SK-MEL-5 (cell line): ENCODE measurements at regions not wholly inside any gene's neighbourhood (a gene's known extent, or its start where the extent isn't known, plus 50 kb on each side); places are given as distances from the start of the nearest gene placed in this dataset.

Source experiments
- DNase-seq: peaks from one replicate; pipeline ENCODE4 v3.0.0-alpha.2; 2016; ENCODE audit warnings: low read depth, low spot score
- in situ Hi-C: cut with HindIII; loops from 2 replicates; pipeline ENCODE4 v1.10.0; 2016; ENCODE audit warnings: low sequenced_read_pairs, high pct_unique_total_duplicates, low pct_unique_long_range_greater_than_20kb

DNA sequence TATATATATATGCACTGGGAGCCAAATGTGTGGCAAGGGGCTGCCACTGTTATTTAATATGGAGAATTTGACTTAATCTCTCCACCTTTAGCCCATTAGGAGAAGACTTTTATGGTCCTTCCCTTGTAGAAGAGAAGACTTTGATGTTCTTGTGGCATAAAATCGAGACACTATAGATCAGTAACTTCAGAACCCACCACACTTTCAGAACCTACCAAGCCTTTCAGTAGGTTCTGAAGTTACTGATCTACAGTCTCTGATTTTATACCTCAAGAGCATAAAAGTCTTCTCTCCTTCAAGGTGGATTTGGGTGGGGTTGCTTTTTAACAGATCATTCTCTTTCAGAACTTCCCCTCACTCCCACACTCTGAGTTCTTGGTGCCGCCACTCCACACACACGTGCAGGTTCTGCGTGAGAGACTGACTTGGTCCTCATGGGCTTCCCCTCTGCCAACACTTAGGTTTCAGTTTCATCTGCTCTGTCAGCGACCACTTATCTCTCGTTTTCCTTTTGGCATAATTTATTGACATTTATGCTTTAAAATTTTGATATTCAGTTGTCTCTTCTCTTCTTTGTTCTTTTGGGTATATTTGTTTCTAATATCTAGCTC is 213.4 kb upstream of the PCDH17 start:
- in situ Hi-C loops: no loop called here

DNA sequence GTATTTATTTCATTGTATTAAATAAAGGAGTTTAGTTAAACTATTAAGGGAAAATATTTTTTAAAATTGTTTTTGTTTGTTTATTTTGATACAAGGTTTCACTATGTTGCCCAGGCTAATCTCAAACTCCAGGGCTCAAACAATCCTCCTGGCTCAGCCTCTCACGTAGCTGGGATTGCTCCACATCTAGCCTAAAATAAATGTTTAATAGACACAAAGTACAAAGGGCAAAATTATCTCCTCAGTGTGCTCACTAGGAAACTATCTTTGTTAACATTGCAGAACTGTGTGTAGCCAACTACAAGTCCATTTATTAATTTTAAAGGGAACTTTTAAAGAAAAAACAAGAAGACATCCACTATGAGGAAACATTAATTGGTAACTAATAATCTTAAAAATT is 207.2 kb upstream of the PCDH17 start:
- DNase-seq: no peak
- in situ Hi-C loops: no loop called here

More for the DNA sequence above, 213.4 kb upstream of the PCDH17 start:
- DNase-seq: no peak

DNA sequence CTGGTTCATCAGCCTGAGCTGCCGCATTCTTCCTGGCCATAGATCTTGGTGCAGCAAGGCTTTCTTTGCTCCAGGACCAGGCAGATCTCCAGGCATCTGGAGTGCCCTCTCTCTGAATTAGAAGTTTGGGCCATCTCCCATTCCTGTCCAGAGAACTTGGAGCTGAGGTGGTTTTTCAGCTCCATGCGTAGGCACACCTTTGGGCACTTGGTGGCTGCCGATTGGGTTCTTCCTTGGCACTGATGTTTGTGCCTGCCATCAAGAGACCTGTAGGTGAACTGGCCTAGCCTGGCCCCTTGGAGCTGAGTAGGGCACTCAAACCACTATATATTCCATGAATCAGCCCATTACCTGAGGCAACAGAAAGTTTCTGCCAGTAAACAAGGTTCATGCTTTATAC is 206.0 kb upstream of the PCDH17 start:
- DNase-seq: no peak
- in situ Hi-C loops: no loop called here

DNA sequence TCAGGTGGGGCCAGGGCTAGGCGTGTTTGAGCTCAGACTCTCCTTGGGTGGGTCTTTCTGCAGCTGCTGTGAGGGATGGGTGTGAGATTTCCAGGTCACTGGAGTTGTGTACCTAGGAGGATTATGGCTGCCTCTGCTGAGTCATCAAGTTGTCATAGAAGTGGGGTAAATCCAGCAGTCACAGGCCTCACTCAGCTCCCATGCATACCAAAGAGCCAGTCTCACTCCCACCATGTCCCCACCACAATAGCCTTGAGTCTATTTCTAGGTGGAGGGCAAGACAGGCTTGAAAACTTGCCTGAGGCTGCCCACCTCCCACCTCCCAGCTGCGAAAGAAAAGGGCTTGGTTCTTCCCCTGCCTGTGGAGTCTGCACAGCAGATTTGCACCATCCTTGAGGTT is 194.0 kb upstream of the PCDH17 start:
- in situ Hi-C loops: no loop called here
- DNase-seq: no peak

DNA sequence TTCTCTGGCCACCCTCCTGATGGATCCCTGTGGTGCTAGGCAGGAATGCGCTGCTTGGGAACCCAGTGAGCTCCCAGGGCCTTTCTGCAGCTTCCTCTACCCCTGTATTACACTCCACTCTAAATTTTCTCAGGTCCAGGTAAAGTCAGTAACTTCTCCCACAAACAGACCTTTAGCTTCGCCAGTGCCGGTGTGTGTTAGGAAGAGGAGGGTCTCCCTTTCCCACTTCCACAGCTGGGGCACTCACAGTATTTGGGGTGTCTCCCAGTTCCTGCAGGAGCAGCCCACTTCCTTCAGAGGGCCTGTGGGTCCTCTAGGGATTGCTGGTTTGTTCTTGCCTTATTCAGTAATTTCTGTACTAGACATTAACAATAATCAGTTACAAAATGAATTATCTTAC is 193.5 kb upstream of the PCDH17 start:
- in situ Hi-C loops: no loop called here

DNA sequence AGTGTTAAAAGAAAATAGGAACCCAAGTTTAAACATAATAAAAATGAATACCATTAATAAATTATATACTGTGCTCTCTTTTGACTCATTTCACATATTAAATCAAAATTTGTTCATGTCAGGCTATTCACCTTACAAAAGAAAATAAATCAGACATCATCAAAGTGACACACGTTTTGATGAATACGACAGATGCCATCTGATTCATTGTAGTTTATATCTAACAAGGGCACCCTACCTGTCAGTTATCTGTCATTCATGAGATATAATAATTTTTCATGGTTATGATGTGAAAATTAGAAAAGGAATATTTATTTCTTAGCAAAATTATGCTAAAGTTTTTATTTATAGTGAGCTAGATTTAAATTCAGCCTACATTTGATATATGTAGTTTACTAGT is 188.1 kb upstream of the PCDH17 start:
- in situ Hi-C loops: no loop called here
- DNase-seq: no peak

More for the DNA sequence above, 193.5 kb upstream of the PCDH17 start:
- DNase-seq: no peak

DNA sequence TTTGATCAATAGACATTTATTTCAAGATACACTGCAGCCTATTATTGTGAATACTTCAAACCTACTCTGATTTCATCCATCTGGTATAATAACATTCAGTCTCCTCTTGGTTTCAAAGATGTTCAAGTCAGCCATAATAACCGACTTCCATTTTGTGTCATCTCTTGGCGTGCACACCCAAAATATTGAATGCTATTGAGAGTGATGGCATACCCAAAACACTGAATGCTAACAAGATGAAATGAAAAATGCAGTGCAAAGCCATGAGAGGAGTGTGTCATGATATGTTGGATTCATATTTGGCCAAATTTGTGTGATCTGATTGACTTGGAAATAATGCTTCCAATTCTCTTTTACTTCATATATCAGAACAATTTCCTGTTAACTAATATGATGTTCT is 181.2 kb upstream of the PCDH17 start:
- in situ Hi-C loops: no loop called here

DNA sequence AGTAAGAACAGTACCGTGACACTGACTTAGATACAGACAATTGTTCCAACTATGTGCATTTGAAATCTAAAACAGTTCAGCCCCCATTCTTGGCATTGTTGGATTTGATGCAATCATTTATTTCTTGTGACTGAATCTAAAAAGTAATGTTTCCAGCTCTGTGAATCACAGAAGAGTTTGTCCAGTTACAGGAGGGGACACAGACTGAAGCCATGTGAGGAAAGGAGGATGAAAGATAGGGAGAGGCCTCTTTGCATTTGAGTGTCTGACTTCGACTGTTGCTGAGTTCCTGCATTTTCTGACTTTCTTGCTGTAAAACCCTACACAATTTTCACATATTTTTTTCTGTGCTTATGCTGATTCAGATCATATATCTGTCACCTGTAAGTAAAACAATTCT is 179.3 kb upstream of the PCDH17 start:
- no peak for DNase-seq
- in situ Hi-C loops: no loop called here

More for the DNA sequence above, 181.2 kb upstream of the PCDH17 start:
- DNase-seq: no peak

DNA sequence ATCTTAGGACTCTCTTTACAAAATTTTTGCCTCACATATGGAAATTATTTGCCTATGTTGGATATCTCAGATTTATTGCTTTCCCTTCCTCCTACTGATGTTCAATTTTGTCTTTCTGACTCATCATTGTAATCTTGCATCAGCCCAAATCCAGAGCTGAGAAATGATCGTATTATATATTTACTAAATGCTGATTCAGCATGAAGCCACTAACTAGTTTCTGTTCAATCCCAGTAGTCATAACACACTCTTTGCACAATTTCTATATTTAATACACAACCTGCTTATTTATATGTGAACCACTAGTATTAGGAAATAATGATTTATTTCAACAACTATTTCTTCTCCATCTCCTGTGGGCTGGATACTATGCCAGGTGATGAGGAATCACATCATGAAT is 161.1 kb upstream of the PCDH17 start:
- in situ Hi-C loops: no loop called here
- DNase-seq: no peak

DNA sequence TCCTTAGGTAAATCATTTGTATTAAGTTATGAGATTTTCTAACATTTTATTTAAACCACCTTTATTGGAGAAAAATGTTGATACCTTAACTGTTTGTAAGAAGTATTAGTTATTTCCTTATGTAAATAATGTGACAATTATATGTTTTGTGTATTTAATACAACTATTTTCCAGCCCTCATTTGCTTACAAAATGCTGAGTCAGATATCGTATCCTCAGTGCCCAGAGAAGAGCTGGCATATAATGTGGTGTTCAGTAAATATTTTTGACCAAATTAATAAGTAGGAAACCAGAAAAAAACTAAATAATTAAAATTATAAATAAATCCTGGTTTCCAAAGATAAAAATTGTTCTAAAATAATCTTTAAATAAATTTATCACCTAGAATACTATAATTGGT is 140.2 kb upstream of the PCDH17 start:
- no peak for DNase-seq
- in situ Hi-C loops: no loop called here

DNA sequence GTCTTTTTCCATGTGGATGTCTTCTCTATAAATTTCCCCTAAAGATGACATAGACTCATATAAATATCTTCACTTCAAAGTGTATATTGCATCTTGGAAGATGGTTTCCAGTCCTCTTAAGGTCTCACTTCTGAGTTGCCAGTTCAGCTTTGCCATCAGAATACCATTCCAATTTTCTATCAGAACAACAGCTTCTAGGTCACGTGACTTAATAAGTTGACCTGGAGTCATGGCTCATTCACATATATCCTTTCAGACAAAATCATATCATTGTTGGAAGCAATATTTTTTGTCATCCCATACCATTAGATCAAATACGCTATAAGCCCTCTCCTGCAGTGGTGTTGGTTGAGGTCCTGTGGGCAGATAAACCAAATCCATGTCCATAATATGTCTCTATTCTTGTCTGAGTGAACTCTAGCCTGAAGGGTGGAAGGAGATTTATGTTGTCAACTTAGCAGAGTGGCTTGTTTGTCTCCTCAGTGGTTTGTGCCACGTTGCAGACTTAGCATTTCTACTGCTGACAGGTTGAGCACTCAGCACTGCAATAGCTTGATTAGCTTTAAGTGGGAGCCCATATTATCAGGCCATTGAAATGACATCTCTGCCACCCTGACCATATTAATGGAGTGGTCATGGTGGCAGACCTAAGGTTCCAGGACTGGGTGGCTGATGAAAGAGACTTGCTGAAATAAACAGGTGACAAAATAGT is 123.6 kb upstream of the PCDH17 start:
- no peak for DNase-seq
- in situ Hi-C loops: no loop called here

DNA sequence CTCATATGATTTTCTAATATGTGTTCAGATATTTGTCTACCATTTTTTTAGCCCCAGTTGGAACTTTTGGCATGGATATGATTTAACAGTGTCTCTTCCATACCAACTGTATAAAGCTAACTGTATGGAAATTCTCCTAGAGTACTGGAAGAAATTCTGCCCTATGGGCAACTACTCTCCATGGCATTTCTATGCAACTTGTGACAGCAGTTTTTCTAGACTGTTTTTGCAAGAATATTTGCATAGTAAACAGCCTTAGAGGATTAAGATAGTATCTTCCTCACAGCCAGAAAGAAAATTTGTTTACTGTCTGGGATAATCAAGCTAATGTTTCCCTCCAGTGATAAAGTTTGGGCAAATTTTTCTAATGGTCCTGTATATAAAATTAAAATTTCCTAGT is 119.9 kb upstream of the PCDH17 start:
- DNase-seq: no peak
- in situ Hi-C loops: no loop called here

DNA sequence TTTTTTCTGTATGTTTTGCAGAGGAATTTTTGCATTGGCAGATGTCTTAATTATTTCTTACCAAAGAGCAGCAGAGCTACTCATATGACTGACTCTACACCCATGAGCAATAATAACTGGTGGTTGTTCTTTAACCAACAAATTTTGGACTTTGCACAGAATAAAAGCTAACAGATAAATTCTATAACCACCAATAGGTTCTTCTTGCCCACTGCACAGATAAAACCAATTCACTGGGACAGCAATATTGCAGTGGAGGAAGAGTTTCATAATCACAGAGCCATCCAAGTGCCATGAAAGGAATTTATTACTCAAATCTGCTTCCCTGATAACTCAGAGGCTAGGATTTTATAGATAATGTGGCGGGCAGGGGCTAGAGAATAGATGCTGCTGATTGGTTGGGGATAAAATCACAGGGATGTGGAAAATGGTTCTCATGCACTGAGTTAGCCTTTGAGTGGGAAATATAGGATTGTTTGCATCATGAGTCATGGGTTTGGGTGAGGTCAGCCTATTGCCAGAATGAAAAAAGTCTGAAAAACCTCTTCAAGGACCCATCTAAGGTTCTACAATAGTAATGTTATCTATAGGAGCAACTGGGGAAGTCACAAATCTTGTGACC is 104.3 kb upstream of the PCDH17 start:
- in situ Hi-C loops: no loop called here
- DNase-seq: peak; percentile 91

DNA sequence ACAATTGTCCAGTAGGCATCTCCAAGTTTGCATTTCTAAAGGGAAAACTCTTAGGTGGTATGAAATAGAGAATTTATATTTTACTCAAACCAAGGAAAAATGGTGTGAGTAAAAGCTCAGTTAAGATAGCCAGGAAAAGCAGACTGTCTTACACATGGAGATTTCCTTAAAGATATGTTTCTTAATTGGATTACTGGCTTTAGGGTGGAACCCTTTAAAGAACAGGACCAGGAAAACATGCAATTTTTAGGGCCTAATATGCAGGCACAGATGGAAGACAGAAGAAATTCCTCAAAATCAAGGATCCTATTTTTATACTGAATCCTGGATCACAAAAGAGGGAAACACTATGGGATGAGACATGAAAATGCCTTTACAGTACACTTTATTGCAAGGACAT is 100.3 kb upstream of the PCDH17 start:
- in situ Hi-C loops: no loop called here
- DNase-seq: no peak

DNA sequence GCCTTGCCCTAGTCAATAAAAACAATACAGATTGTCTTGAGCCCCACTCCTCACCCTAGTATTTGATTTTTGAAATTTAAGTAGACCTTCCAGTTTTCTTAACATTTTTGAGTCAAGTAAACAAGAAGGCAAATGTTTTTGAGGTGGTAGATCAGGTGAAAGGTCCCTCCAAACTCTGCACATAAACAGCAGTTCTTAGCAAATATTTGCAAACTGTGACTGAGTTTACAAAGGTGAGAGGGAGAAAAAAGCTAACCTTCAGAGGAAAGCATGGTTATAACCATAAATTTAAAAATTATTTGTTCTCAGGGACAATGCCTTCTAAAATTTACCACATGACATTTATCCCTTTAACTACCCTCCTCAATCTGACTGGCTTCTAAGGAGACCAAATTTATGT is 84.6 kb upstream of the PCDH17 start:
- DNase-seq: no peak
- in situ Hi-C loops: no loop called here

DNA sequence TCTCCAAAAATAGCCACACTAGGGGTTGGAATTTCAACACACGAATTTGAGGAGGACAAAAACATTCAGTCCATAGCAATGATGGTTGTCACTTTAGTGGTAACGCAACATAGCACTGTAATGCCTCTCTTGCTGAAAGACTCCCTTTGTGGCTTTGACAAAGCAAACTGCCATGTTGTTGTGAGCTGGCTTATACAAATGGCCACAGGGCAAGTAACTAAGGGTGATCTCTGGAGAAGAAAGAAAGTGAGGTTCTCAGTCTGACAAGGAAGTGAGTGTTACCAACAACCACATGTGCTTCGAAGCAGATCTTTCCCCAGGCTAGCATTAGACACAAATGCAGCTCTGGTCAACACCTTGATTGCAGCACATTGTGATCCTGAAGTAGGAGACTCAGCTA is 79.1 kb upstream of the PCDH17 start:
- DNase-seq: peak; percentile 97
- in situ Hi-C loops: no loop called here

DNA sequence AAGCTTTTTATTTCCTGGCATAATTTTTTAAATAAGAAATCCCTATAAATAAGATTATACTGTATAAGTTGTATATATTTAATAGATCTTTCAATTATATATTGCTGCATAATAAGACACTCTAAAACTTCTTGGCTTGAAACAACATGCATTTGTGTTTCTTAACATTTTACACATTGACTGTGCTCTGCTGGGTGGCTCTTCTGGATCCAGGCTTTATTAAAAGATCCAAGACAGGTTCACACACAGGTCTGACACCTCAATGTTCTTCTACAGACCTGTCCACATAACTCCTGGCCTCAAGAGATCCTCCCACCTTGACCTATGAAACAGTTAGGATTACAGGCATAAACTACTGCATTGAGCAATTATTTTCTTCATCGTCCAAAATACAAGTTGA is 77.6 kb upstream of the PCDH17 start:
- DNase-seq: no peak
- in situ Hi-C loops: no loop called here

DNA sequence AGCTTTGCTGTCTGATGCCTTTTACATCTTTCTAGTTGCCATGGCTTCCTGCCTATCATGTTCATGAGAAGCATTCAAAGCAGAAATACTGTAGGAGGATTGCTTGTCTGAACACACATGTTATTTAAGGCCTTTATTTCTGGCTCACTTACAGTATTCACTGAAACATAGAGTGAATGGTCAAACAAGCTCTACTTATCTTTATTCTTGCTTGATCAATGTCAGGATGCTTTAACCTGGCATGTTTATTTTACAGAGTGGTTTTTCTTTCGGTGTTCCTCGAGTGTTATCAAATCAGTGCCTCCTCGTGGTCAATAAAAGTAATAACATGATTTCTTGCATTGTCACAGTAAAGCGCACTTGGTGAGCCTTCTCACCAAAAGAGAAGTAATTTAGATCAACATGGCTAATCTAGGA is 73.5 kb upstream of the PCDH17 start:
- in situ Hi-C loops: no loop called here
- peak; percentile 74 for DNase-seq

DNA sequence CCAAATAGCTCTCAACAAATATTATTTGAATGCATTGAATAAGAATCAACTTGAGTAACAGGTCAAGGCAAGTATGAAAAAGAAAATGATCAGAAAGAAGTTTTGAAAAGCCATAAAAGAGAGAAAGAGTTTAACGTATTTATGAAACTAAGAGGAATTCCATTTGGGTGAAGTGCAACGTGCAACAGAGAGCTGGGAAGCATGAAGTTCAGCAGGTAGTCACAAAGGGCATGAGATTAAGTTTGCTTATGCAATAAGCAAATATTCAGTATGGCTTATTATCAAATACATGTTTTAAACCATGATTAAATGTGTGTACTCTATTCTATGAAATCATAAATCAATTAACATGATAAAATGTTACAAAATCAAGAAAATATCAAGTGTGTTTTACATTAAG is 62.7 kb upstream of the PCDH17 start:
- in situ Hi-C loops: no loop called here
- DNase-seq: no peak
